ENCODE measurements at regions not wholly inside any gene's neighbourhood (a gene's known extent, or its start where the extent isn't known, plus 50 kb on each side); places are given as distances from the start of the nearest gene placed in this dataset.
A peak's percentile ranks its signal among the peaks of the same experiment; 100 is the strongest.

- Histone ChIP-seq H3K9me3 (ENCODE audit: low read depth) (no peaks in the 10 kb centered on the region), H3K27me3 (no peaks in the 10 kb centered on the region), H3K36me3 (no peaks in the 10 kb centered on the region), H3K4me3 (no peak overlapping the region), H3K27ac (no peak overlapping the region), H3K4me1 (ENCODE audit: low read depth) (peaks cover 9% of the 10 kb centered on the region)
- DNase-seq (ENCODE audit: low read depth in 1 of 2, low spot score in 1 of 2): no peak
- no peak for TF ChIP-seq CTCF (IDR thresholded peaks at IDR 0.05; ENCODE audit: low read depth, low read length)
These were observed 558.5 kb downstream of the MN1 start for GRCh38 chr22:27242917-27243589.

- no peaks in the 10 kb centered on the region for H3K27me3 ChIP-seq
- H3K36me3 ChIP-seq: no peaks in the 10 kb centered on the region
- no peak for TF ChIP-seq CTCF (IDR thresholded peaks at IDR 0.05; ENCODE audit: low read depth, low read length)
- no peak overlapping the region for H3K27ac ChIP-seq
- H3K4me1 ChIP-seq (ENCODE audit: low read depth): peaks cover 7% of the 10 kb centered on the region
- H3K9me3 ChIP-seq (ENCODE audit: low read depth): no peaks in the 10 kb centered on the region
- DNase-seq (ENCODE audit: low read depth in 1 of 2, low spot score in 1 of 2): no peak
- no peak overlapping the region for H3K4me3 ChIP-seq
These were observed 557.2 kb downstream of the MN1 start for GRCh38 chr22:27244328-27244727.

GRCh38 chr22:27245056-27245455 lies 556.5 kb downstream of the MN1 start:
- no peak for TF ChIP-seq CTCF (IDR thresholded peaks at IDR 0.05; ENCODE audit: low read depth, low read length)
- no peaks in the 10 kb centered on the region for H3K4me1 ChIP-seq (ENCODE audit: low read depth)
- no peak overlapping the region for H3K4me3 ChIP-seq
- H3K27ac ChIP-seq: no peak overlapping the region
- DNase-seq (ENCODE audit: low read depth in 1 of 2, low spot score in 1 of 2): peak in 1 of 2 donors; percentile 35
- H3K27me3 ChIP-seq: no peaks in the 10 kb centered on the region
- H3K9me3 ChIP-seq (ENCODE audit: low read depth): no peaks in the 10 kb centered on the region
- no peaks in the 10 kb centered on the region for H3K36me3 ChIP-seq

GRCh38 chr22:27246558-27246957 lies 555.0 kb downstream of the MN1 start:
- Histone ChIP-seq H3K4me1 (ENCODE audit: low read depth) (peaks cover 11% of the 10 kb centered on the region), H3K27me3 (no peaks in the 10 kb centered on the region), H3K27ac (no peak overlapping the region), H3K9me3 (ENCODE audit: low read depth) (no peaks in the 10 kb centered on the region), H3K36me3 (no peaks in the 10 kb centered on the region), H3K4me3 (no peak overlapping the region)
- no peak for DNase-seq (ENCODE audit: low read depth in 1 of 2, low spot score in 1 of 2)
- TF ChIP-seq CTCF (IDR thresholded peaks at IDR 0.05; ENCODE audit: low read depth, low read length): no peak

- H3K9me3 ChIP-seq (ENCODE audit: low read depth): no peaks in the 10 kb centered on the region
- no peaks in the 10 kb centered on the region for H3K36me3 ChIP-seq
- H3K27ac ChIP-seq: no peak overlapping the region
- no peaks in the 10 kb centered on the region for H3K27me3 ChIP-seq
- TF ChIP-seq CTCF (IDR thresholded peaks at IDR 0.05; ENCODE audit: low read depth, low read length): no peak
- no peak overlapping the region for H3K4me3 ChIP-seq
- peaks cover 11% of the 10 kb centered on the region for H3K4me1 ChIP-seq (ENCODE audit: low read depth)
- DNase-seq (ENCODE audit: low read depth in 1 of 2, low spot score in 1 of 2): peak in 1 of 2 donors; percentile 95
These were observed 553.7 kb downstream of the MN1 start for GRCh38 chr22:27247701-27248434.

Data from cardiac muscle cell (in vitro differentiated cells and primary cell).